ENCODE measurements at regions not wholly inside any gene's neighbourhood (a gene's known extent, or its start where the extent isn't known, plus 50 kb on each side); places are given as distances from the start of the nearest gene placed in this dataset.
A peak's percentile ranks its signal among the peaks of the same experiment; 100 is the strongest.
"Not testable (repeated sequence)": the region's sequence is repeated elsewhere in the genome, so short reads cannot be mapped to it uniquely, and the experiment has no call there.

GRCh38 chr2:185891403-185891802, 152.8 kb downstream of the FSIP2 start:
- DNase-seq = no peak

GRCh38 chr2:185891804-185892411, 153.3 kb downstream of the FSIP2 start:
- no peak for DNase-seq

GRCh38 chr2:185892484-185892883, 153.9 kb downstream of the FSIP2 start:
- DNase-seq = no peak

- no peak for DNase-seq
Observed at GRCh38 chr2:185894223-185894622, 155.6 kb downstream of the FSIP2 start.

- no peak for DNase-seq
Observed at GRCh38 chr2:185895828-185896693, 157.5 kb downstream of the FSIP2 start.

GRCh38 chr2:185899366-185899765, 160.8 kb downstream of the FSIP2 start:
- no peak for DNase-seq

- DNase-seq = no peak
Observed at GRCh38 chr2:185919155-185919554, 180.6 kb downstream of the FSIP2 start.

- no peak for DNase-seq
Observed at GRCh38 chr2:185921048-185921756, 182.6 kb downstream of the FSIP2 start.

GRCh38 chr2:185934232-185934631, 195.6 kb downstream of the FSIP2 start:
- no peak for DNase-seq

- no peak for DNase-seq
Observed at GRCh38 chr2:185939858-185940257, 201.3 kb downstream of the FSIP2 start.

GRCh38 chr2:185942855-185943254, 204.3 kb downstream of the FSIP2 start:
- DNase-seq = no peak

GRCh38 chr2:185947722-185948121, 209.1 kb downstream of the FSIP2 start:
- DNase-seq = no peak

- DNase-seq = no peak
Observed at GRCh38 chr2:185952100-185952499, 213.5 kb downstream of the FSIP2 start.

- DNase-seq = no peak
Observed at GRCh38 chr2:185954389-185954788, 215.8 kb downstream of the FSIP2 start.

GRCh38 chr2:185955050-185955449, 216.4 kb downstream of the FSIP2 start:
- DNase-seq = no peak

- DNase-seq = no peak
Observed at GRCh38 chr2:185967335-185967734, 228.7 kb downstream of the FSIP2 start.

- DNase-seq = peak; percentile 11
Observed at GRCh38 chr2:185970148-185970852, 231.7 kb downstream of the FSIP2 start.

GRCh38 chr2:185978634-185979407, 240.2 kb downstream of the FSIP2 start:
- DNase-seq = peak; percentile 3

- DNase-seq = no peak
Observed at GRCh38 chr2:185979546-185980071, 241.0 kb downstream of the FSIP2 start.

GRCh38 chr2:185980944-185981343, 242.3 kb downstream of the FSIP2 start:
- DNase-seq = no peak

GRCh38 chr2:185984670-185985069, 246.1 kb downstream of the FSIP2 start:
- no peak for DNase-seq

- not testable (repeated sequence) for DNase-seq
Observed at GRCh38 chr2:185988907-185989306, 250.3 kb downstream of the FSIP2 start.
